Epithelial cell of prostate (primary cell): ENCODE measurements at regions not wholly inside any gene's neighbourhood (a gene's known extent, or its start where the extent isn't known, plus 50 kb on each side); places are given as distances from the start of the nearest gene placed in this dataset.
"Not testable (repeated sequence)": the region's sequence is repeated elsewhere in the genome, so short reads cannot be mapped to it uniquely, and the experiment has no call there.

Experiments used
- DNase-seq: peaks from one replicate; pipeline ENCODE4 v3.0.0-alpha.2; 2011; ENCODE audit warnings: low read depth, low spot score
- H3K27ac ChIP-seq: fragments of 450-650 bp; 2 replicates; pipeline ENCODE4 v1.5.1; 2017; ENCODE audit warnings: mild to moderate bottlenecking

DNA sequence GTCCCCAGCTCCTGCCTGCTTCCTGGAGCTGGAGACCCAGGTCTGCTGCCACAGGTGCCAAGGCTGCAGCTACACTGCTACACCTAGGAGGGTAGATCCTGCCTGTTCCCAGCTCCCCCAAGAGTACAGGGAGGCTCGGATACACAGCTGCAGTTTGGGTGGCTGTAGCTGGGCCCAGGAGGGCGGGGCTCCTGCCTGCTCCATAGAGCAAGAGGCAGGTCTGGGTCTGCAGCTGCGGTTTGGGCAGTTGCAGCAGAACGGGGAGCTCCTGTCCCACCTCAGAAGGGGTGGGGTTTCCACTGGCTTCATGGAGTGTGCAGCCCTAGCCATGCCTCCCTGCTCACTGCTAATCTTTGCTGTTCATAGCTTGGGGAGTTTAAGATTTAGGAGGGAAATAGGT lies 199.0 kb downstream of the NUFIP1 start:
- no peak overlapping the region for H3K27ac ChIP-seq
- DNase-seq, result no peak

DNA sequence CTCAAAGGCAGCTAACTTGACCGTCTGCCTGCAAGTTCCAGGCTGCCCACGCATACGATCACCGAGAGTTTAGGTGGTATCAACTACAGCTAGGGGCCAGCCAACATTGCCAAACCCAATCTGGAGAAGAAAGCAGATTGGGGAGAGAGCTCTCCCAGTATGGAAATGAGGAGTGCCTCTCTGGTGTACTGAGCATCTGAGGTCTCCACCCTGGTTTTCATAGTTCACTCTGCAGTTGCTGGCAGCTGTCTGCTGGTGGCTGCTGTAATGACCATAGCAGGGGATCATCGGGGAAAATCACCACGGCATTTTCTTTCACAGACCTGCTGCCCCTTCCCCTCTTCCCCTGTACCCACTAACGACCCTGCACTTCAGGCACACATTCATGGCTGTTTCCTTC lies 201.7 kb downstream of the NUFIP1 start:
- H3K27ac ChIP-seq, result no peak overlapping the region
- DNase-seq, result no peak

DNA sequence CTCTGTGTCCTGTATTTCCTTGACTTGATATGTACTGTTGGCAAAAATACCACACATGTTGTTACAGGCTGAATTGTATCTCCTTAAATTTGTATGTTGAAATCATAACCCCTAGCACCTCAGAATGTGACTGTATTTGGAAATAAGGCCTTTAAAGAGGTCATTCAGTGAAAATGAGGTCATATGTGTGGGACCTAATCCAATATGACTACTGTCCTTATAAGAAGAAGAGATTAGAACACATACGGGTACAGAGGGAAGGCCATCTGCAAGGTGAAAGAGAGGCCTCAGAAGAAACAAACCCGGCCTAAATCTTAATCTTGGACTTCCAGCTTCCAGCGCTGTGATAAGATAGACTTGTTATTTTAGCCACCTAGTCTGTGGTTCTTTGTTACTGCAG lies 202.5 kb downstream of the NUFIP1 start:
- no peak for DNase-seq
- no peak overlapping the region for H3K27ac ChIP-seq

DNA sequence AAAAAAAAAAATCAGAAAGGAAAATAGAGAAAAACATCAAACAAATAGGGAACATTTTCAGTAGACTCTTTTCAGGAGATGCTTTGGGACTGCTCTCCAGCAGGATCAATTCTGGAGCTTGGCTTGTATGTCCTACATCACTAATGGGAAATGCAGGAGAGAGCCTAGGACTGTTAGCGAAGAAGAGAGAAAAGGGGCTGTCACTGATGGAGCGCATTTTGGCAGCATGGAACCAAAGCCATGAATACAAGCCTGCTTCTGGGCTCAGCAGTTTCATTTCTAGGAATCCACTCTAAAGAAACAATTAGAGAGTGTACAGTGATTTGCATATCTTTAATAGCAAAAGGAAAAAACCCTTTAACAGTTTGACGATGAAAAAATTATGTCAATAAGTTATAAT lies 203.9 kb downstream of the NUFIP1 start:
- no peak for DNase-seq
- no peak overlapping the region for H3K27ac ChIP-seq

DNA sequence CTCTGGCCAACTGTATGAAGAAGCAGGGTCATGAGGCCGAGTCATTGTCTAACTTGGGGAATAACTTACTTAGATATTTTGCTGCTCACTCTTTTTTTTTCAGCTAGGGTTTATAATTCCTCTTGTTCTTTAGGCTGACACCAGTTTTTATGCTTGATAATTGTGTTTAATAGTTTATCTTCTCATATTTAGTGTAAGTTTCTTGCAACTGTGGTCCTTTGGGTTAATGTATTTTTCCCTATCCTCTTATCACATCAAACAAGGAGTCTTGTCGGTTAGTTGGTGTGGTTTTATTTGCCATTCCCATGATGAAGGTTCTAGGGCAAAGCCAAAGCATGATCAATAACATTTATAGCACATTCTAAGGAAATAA lies 204.6 kb downstream of the NUFIP1 start:
- H3K27ac ChIP-seq, result no peak overlapping the region
- no peak for DNase-seq

DNA sequence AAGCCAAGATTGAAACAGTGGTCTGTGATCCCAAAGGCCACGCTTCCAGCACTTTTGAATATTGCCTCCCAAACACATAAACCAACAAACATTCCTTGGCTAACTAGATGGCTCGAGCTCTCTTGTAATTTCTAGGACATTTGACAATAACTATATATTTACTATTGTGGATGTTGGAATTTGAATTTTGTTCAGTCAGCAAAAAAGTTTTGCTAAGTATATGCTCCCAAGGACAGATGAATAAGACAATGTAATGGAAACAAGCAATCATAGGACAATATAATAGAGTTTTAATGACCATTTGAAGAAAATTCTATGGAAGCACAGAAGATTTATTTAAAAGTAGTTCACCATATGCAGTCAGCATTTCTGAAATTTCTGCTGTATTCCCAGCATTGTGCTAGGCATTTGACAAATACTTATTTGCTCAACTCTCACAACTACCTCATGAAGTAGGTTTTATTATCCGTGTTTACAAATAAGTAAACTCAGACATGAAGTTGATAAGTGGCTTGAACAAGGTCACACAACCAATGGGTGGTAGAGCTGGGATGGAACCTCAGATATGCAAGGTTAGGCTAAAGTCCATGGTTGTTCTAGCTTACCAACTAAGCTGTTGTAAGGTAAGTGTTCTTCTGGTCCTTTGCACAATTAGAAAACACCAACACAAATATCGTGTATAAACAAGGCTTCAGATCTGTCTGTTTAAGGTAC lies 205.1 kb downstream of the NUFIP1 start:
- no peak overlapping the region for H3K27ac ChIP-seq
- no peak for DNase-seq

DNA sequence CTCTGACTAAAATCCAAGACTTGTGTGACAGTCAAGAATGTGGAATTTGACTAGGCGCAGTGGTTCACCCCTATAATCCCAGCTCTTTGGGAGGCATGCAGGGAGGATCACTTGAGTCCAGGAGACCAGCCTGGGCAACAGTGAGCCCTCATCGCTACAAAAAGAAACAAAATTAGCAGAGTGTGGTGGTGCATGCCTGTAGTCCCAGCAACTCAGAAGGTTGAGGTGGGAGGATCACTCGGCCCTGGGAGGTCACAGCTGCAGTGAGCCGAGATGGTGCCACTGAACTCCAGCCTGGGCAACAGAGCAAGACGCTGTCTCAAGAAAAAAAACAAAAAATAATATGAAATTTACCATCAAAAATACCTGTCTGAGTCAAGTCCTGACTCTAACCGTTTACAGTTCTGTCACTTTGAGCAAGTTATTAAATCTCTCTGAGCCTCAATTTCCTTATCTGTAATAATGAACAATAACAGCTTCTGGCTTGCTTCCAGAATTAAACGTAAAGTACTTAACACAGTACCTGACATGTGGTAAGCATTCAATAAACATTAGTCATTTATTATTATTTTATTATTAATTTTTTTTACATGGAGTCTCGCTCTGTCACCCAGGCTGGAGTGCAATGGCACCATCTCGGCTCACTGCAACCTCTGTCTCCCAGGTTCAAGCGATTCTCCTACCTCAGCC lies 204.6 kb upstream of the TSC22D1 start:
- no peak for DNase-seq
- H3K27ac ChIP-seq, result no peak overlapping the region

DNA sequence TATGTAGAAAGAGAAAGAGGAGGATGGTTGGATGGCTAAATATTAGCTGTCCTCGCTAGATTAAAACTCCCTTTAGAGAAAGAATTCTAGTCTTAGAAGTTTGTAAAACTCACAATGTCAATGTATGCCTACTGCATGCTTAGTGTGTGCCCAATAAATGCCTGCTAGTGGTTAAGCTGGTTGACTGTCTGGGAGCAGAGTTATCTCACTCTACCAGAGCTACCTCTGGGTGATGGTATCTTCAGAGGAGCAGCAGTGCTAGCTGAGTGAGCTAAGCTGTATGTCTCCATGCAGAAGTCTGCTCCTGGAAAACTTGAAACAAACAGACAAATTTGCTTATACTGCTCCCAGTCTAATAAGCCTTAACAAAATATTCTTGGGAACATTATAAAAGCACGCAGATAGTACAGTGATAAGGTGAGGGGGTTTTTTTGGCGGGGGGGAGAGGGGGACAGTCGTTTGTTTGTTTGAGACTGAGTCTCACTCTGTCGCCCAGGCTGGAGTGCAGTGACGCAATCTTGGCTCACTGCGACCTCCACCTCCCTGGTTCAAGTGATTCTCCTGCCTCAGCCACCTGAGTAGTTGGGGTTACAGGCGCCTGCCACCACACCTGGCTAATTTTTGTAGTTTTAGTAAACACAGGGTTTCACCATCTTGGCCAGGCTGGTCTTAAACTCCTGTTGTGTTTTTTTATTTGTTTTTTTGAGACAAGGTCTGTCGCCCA lies 202.8 kb upstream of the TSC22D1 start:
- no peak for DNase-seq
- no peak overlapping the region for H3K27ac ChIP-seq

DNA sequence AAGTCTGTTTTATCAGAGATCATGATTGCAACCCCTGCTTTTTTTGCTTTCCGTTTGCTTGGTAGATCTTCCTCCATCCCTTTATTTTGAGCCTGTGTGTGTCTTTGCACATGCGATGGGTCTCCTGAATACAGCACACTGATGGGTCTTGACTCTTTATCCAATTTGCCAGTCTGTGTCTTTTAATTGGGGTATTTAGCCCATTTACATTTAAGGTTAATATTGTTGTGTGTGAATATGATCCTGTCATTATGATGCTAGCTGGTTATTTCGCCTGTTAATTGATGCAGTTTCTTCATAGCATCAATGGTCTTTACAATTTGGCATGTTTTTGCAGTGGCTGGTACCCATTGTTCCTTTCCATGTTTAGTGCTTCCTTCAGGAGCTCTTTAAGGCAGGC lies 199.2 kb upstream of the TSC22D1 start:
- not testable (repeated sequence) for H3K27ac ChIP-seq

DNA sequence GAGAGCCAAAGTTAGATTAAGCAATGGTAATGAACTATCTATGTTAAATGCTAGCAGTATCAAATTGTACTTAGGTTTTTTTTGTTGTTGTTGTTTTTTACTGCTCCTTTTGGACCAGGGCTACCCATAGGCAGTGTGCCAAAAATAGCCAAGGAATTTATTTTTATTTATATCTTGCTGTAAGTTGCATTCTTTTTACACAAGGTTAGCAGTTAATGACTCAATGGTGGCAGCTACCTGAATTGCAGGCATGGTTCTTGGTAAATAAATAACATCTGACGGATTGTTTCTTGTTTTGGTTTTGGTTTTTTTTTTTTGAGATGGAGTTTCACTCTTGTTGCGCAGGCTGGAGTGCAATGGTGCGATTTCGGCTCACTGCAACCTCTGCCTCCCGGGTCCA lies 194.8 kb upstream of the TSC22D1 start:
- H3K27ac ChIP-seq, result no peak overlapping the region
- no peak for DNase-seq

More for the DNA sequence above, 199.2 kb upstream of the TSC22D1 start:
- not testable (repeated sequence) for DNase-seq

DNA sequence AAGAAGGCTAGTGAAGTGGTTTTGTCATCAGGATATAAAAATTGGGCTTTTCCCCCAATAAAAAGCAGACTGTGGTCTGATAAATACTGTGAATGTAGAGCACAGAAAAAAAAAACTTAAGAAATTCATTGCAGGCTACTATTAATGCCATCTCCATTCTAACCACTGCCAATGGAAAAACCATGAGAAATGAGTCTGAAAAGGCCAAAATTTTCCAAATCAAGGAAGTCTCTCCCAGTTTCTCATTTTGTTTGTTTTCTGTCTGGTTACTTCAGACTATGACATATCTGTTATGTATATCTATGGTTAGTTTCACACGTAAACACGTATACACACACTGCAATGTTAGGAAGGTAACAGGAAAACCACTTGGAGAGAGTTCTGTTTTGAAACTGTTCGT lies 193.6 kb upstream of the TSC22D1 start:
- no peak overlapping the region for H3K27ac ChIP-seq
- DNase-seq, result no peak

DNA sequence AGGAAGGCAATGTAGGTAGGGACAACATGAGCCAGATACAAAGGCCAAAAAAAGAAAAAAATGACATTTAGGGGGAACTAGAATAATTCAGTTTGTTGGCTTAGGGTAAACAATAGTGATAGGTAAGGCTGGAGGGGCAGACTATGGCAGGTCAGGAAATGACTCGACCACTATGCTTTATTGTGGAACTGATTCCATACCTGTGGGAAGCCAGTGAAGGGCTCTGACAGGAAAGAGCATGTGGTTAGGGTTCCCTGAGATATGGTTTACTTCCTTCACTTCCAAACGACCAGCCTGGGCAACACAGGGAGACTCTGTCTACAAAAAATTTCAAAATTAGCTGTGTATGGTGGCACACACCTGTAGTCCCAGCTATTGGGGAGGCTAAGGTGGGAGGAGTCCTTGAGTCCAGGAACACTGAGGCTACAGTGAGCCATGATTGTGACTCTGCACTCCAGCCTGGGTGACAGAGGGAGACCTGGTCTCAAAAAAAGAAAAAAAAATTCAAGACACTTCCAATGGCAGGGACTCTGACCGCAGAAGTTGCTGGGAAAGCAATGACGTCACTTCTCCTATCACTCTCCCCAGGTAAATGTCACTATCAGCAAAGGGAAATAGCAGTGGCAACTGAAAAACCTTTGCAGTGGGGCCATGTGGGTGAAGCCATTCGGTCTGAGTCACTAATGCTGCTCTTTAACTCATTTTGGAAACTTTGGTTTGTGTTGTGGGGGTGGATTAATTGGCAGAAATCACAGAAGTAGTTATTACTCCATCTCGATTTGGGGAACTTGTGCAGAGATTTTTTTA lies 192.8 kb upstream of the TSC22D1 start:
- DNase-seq, result no peak
- H3K27ac ChIP-seq, result no peak overlapping the region

DNA sequence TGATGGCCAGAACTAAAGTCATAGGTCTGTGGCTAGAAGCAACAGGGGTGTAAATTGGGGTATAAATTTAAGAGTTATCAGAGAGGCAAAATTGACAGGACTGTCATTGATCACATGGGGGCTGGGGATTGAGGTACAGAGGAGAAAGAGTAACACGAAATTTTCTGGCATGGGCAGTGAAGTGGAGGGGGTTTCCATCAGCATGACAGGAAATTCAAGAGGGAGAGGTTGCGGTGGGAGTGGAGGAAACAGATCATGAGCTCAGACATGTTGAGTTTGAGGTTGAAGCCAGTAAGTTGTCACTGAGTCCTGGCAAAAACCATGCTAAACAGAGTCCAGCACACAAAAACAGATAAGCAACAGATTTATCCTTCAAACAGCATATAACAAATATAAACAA lies 192.1 kb upstream of the TSC22D1 start:
- no peak overlapping the region for H3K27ac ChIP-seq
- DNase-seq, result no peak

DNA sequence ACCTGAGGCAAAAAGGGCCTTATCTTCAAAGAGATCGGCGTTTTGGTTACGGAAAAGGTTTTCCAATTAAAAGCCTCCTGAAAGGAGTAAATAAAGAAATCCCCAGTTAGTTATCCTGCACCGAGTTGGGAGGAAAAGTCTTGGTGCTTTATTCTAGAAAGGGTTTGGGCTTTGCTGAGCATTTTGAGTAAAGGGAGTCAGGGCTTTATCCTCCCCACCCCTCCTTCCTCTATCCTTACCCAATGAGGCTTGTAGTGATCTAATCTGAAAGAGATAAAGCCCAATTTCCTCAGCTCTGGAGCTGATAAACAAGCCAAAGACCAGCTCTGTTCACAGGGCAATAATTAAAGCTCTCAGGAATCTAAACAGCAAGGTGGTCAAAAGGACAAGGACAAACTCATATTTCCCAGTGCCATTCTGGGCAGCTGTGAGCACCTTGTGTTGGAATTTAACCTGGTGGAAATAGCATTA lies 188.9 kb upstream of the TSC22D1 start:
- no peak overlapping the region for H3K27ac ChIP-seq
- no peak for DNase-seq

DNA sequence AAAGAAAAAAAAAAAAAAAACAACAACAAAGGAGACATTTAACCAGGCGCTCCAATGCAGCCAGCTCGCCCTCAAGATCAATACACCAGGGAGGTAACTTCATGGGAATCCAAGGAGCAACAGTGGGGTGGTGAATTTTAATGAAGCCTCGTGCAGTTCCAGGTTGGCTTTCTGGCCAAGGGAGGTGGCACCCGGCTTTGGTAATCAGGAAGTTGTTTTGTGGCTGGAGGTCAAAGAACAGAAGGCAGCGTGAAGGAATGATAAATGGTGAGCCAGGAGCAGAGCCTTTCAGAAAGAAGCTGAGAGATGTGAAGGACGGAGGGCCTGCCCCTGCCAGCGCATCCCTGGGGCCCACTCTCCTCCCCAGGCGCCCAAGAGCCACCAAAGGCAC lies 188.2 kb upstream of the TSC22D1 start:
- DNase-seq, result no peak
- H3K27ac ChIP-seq, result peak overlapping the region; percentile 26

DNA sequence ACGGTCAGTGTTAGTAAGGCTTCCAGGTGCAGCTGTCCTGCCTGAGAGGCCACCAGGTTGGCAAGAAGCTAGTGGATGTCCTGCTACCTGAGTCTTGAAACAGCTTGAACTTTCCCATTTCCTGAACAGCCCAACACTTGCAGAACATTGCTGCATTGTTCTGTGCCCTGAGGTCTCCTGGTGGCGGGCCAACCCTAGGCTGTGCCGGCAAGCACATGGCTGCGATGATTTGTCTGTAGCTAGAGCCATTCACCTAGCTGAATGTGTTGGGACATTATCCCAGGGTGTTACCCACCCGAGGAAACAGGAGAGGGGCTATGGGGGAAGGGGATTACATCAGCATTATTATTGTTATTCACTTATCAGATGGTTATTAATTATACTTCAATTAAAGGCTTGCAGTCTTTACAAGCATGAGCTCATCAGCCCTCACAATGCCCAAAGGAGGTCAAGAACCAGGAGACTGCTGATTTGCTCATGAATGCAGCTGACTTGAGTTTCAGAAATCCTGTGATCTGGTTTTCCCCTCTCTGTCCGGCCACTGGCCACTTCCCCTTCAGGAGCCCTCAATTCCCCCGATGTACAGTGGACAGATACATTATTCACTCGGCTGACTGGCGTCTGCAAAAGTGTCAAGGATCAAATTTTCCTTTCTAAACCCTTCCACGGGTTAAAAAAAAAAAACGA lies 187.6 kb upstream of the TSC22D1 start:
- peak overlapping the region; percentile 26 for H3K27ac ChIP-seq
- DNase-seq, result no peak

DNA sequence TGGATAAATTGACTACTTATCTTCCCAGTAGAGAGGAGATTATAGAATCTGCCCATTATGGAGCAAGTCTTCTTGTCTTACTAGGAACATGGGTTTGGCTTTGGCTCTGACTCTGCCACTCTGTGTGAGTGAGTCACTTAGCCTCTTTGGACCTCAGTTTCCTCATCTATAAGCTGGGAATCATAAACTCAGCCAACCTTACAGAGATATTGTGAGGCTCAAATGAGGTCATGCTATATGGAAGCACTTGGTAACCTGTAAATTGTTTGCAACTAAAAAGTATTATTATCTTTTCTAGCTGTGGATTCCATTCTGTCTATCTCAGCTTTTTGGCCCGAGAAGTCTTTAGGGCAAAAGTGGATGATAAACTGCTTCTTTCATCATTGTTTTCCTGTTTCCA lies 186.8 kb upstream of the TSC22D1 start:
- H3K27ac ChIP-seq, result no peak overlapping the region
- DNase-seq, result no peak

DNA sequence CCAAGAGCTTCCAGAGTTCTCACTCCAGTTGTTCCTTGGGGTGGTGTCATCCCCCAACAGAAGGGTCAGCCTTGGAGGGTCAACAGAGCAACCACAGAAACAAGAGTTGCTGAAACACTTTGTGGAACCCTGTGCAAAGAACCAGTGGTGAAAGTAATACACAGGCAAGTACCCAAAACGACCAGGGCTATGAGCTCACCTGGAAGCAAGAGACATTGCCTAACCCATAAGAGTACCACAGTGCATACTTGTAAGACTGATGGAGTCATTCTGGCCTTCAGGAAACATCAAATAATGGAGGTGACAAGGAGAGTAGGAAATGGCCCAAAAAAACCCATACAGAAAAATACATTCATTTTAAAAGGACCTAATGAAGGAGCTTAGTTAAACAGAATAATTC lies 184.3 kb upstream of the TSC22D1 start:
- H3K27ac ChIP-seq, result peak overlapping the region; percentile 97

DNA sequence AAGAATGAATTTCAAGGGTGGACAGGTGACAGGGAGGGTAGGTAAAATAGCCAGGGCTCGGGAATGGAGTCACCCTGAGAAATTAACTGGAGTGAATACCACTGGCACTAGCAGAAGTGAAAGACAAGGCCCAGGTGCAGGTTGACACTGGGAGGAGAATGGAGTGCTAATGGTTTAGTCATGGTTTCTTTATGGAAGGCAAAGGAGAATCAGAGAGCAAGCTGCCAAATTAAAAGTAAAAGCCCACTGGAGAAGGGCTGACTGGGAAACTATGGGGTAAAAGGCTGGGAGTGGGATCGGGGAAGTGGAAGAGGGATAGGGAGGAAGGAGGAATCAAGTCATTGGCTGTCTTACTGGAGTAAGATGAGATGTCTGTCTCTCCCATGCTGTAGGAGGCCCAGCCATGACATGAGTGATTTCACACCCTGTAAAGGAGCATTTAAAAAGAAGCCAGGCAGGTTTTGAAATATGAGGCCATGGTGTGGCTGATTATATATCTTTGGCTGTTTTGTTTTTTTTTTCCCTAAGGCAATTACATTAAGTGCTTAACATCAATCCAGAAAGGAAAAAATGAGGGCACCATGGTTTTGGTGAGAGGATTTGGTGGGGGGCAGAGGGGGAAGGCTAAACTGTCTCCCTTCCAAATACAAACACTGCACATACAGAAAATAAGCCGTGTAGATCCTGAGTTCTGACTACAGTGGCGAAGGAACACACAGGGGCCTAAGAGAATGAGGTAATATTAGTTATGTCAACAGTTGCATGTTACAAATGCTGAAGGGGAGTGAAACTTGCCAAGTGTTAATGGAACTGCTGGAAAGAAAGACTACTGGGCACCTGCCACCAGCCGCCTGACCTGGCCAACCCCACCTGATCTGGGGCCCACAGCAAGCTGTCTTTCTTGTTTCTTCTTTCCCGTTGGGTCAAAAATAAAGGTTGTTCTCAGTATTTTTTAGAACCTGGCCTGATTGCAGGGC lies 183.5 kb upstream of the TSC22D1 start:
- no peak for DNase-seq
- peak overlapping the region; percentile 97 for H3K27ac ChIP-seq

More for the DNA sequence above, 184.3 kb upstream of the TSC22D1 start:
- peak; percentile 41 for DNase-seq
